GM12891 (cell line): ENCODE measurements at regions not wholly inside any gene's neighbourhood (a gene's known extent, or its start where the extent isn't known, plus 50 kb on each side); places are given as distances from the start of the nearest gene placed in this dataset.

Experiments used
- DNase-seq: peaks from one replicate; pipeline ENCODE4 v3.0.0; 2011; ENCODE audit warnings: low spot score; ENCODE audit not compliant: insufficient read length
- FAIRE-seq: peaks from 2 replicates; lab custom pipeline; 2011; peaks lifted over from hg19 to GRCh38; lab: Jason Lieb, UNC
- PAX5 ChIP-seq: IDR thresholded peaks from 2 replicates; pipeline ENCODE4 v1.6.1; 2011; ENCODE audit warnings: low read length, moderate library complexity, mild to moderate bottlenecking; ENCODE audit not compliant: insufficient read depth, severe bottlenecking
- POLR2A ChIP-seq: IDR thresholded peaks from 2 replicates; pipeline ENCODE4 v1.6.1; 2011; ENCODE audit warnings: low read depth, low read length, control low read depth
- POLR2AphosphoS5 ChIP-seq: IDR thresholded peaks from 2 replicates; pipeline ENCODE4 v1.6.1; 2011; ENCODE audit warnings: low read depth, low read length, control low read depth
- POU2F2 ChIP-seq: IDR thresholded peaks from 2 replicates; pipeline ENCODE4 v1.6.1; 2011; ENCODE audit warnings: low read depth, mild to moderate bottlenecking, control low read depth, low read length, moderate library complexity
- SPI1 ChIP-seq: IDR thresholded peaks from 2 replicates; pipeline ENCODE4 v1.6.1; 2011; ENCODE audit warnings: low read depth, low read length, control low read depth
- TAF1 ChIP-seq: IDR thresholded peaks from 2 replicates; pipeline ENCODE4 v1.6.1; 2011; ENCODE audit warnings: low read depth, low read length, control low read depth

- no peak for FAIRE-seq
- TF ChIP-seq TAF1, result no peak
- no peak for TF ChIP-seq POLR2AphosphoS5
- no peak for TF ChIP-seq POU2F2
- TF ChIP-seq POLR2A, result no peak
- no peak for TF ChIP-seq SPI1
- no peak for TF ChIP-seq PAX5
These were observed 157.1 kb downstream of the TLE1 start for GRCh38 chr9:81532251-81532650.

GRCh38 chr9:81531511-81531910 is 157.8 kb downstream of the TLE1 start:
- TF ChIP-seq POLR2AphosphoS5 (no peak), TAF1 (no peak), PAX5 (no peak), SPI1 (no peak), POU2F2 (no peak), POLR2A (no peak)
- no peak for DNase-seq
- no peak for FAIRE-seq

More at GRCh38 chr9:81532251-81532650, 157.1 kb downstream of the TLE1 start:
- DNase-seq, result no peak

GRCh38 chr9:81530846-81531245 is 158.5 kb downstream of the TLE1 start:
- TF ChIP-seq TAF1, result no peak
- no peak for TF ChIP-seq SPI1
- TF ChIP-seq POLR2A, result no peak
- no peak for TF ChIP-seq POLR2AphosphoS5
- TF ChIP-seq POU2F2, result no peak
- TF ChIP-seq PAX5, result no peak
- DNase-seq (no peak), FAIRE-seq (no peak)

GRCh38 chr9:81530310-81530810 is 159.0 kb downstream of the TLE1 start:
- DNase-seq (no peak), FAIRE-seq (no peak)
- TF ChIP-seq POLR2A, result no peak
- TF ChIP-seq TAF1, result no peak
- no peak for TF ChIP-seq SPI1
- TF ChIP-seq PAX5, result no peak
- no peak for TF ChIP-seq POLR2AphosphoS5
- no peak for TF ChIP-seq POU2F2

- no peak for TF ChIP-seq POLR2AphosphoS5
- TF ChIP-seq TAF1, result no peak
- no peak for TF ChIP-seq POLR2A
- no peak for TF ChIP-seq PAX5
- no peak for TF ChIP-seq SPI1
- TF ChIP-seq POU2F2, result no peak
- DNase-seq (no peak), FAIRE-seq (no peak)
These were observed 159.7 kb downstream of the TLE1 start for GRCh38 chr9:81529556-81530193.

GRCh38 chr9:81526587-81526986 is 162.8 kb downstream of the TLE1 start:
- no peak for DNase-seq
- FAIRE-seq, result no peak

GRCh38 chr9:81522716-81523551 is 166.4 kb downstream of the TLE1 start:
- FAIRE-seq (no peak), DNase-seq (no peak)
- no peak for TF ChIP-seq TAF1
- no peak for TF ChIP-seq POLR2AphosphoS5
- no peak for TF ChIP-seq SPI1
- TF ChIP-seq PAX5, result no peak
- TF ChIP-seq POU2F2, result no peak
- no peak for TF ChIP-seq POLR2A

More at GRCh38 chr9:81526587-81526986, 162.8 kb downstream of the TLE1 start:
- TF ChIP-seq PAX5 (no peak), TAF1 (no peak), POLR2AphosphoS5 (no peak), SPI1 (no peak), POLR2A (no peak), POU2F2 (no peak)

- TF ChIP-seq POLR2A (no peak), TAF1 (no peak), SPI1 (no peak), POLR2AphosphoS5 (no peak), PAX5 (no peak), POU2F2 (no peak)
- DNase-seq (no peak), FAIRE-seq (no peak)
These were observed 167.5 kb downstream of the TLE1 start for GRCh38 chr9:81521892-81522291.

- no peak for TF ChIP-seq POLR2AphosphoS5
- no peak for TF ChIP-seq POLR2A
- TF ChIP-seq SPI1, result no peak
- no peak for TF ChIP-seq TAF1
- TF ChIP-seq PAX5, result no peak
- no peak for TF ChIP-seq POU2F2
- FAIRE-seq (no peak), DNase-seq (no peak)
These were observed 169.4 kb downstream of the TLE1 start for GRCh38 chr9:81519816-81520495.
